ENCODE measurements at regions not wholly inside any gene's neighbourhood (a gene's known extent, or its start where the extent isn't known, plus 50 kb on each side); places are given as distances from the start of the nearest gene placed in this dataset.

DNA sequence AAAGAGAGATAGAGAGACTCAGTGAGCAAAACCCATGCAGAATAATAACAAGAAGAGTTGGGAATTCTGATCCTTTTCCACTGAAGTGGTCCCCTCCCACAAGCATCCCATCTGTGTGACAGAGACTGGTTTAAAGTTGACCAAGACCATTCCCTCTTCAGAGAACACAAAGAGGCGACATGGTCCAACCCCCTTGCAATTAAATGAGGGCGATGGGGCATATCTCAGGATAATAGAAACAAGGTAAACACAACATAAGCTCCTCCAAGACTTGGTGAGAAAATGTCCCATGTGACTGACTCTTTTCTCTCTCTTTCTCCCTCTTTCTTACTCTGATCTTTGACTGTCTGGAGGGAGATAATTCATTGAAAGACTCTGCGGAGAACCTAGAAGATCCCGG, 526.7 kb downstream of the SOX11 start:
- H3K36me3 ChIP-seq (ENCODE audit: insufficient read depth, low read length) = no peaks in the 10 kb centered on the region
- H3K4me2 ChIP-seq (ENCODE audit: low read depth, low read length, poor library complexity, severe bottlenecking) = no peak overlapping the region
- no peak for TF ChIP-seq EZH2phosphoT487 (IDR thresholded peaks at IDR 0.05; ENCODE audit: borderline replicate concordance)
- TF ChIP-seq, protein P1, sequence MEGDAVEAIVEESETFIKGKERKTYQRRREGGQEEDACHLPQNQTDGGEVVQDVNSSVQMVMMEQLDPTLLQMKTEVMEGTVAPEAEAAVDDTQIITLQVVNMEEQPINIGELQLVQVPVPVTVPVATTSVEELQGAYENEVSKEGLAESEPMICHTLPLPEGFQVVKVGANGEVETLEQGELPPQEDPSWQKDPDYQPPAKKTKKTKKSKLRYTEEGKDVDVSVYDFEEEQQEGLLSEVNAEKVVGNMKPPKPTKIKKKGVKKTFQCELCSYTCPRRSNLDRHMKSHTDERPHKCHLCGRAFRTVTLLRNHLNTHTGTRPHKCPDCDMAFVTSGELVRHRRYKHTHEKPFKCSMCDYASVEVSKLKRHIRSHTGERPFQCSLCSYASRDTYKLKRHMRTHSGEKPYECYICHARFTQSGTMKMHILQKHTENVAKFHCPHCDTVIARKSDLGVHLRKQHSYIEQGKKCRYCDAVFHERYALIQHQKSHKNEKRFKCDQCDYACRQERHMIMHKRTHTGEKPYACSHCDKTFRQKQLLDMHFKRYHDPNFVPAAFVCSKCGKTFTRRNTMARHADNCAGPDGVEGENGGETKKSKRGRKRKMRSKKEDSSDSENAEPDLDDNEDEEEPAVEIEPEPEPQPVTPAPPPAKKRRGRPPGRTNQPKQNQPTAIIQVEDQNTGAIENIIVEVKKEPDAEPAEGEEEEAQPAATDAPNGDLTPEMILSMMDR (conservative IDR thresholded peaks at IDR 0.05; ENCODE audit: low read length) = no peak
- H3F3A ChIP-seq (ENCODE audit: low read depth) = no peaks in the 10 kb centered on the region
- H3K4me1 ChIP-seq (ENCODE audit: insufficient read depth, low read length, poor library complexity, severe bottlenecking) = no peaks in the 10 kb centered on the region
- H3K9me2 ChIP-seq (replicated peaks; ENCODE audit: low read depth, low read length) = no peaks in the 10 kb centered on the region
- H3K9me3 ChIP-seq (ENCODE audit: insufficient read depth, low read depth, low read length) = no peaks in the 10 kb centered on the region; the same call in 1 of the 2 replicates
- H2AFZ ChIP-seq (ENCODE audit: low read length) = no peak overlapping the region
- H3K27me3 ChIP-seq (ENCODE audit: insufficient read depth, low read length, poor library complexity, severe bottlenecking) = no peaks in the 10 kb centered on the region
- no peak overlapping the region for H3K4me3 ChIP-seq (ENCODE audit: low read length, poor library complexity, severe bottlenecking)
- H4K20me1 ChIP-seq (ENCODE audit: insufficient read depth, low read length, poor library complexity, severe bottlenecking) = no peaks in the 10 kb centered on the region
- H3K9ac ChIP-seq (ENCODE audit: low read depth, low read length, poor library complexity, severe bottlenecking) = no peak overlapping the region
- H3K79me2 ChIP-seq (ENCODE audit: insufficient read depth, low read length) = no peaks in the 10 kb centered on the region

DNA sequence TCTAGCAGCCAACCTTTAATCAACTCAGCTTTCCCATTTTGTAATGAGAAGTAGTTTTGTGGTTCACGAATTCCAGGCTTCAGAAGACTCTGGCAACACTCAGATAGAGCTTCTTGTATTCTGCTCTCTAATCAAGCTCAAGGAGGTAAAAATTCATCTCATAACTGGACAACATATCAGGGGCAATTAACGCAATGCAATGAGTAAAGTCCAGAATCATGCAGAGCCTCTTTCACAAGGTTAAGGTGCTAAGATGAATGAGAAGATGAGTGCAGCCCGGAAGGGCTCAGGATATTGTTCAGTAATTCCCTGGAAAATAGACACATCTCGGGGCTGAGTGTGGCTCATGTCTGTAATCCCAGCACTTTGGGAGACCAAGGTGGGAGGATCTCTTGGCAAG, 527.7 kb downstream of the SOX11 start:
- Histone ChIP-seq H3F3A (ENCODE audit: low read depth) (no peaks in the 10 kb centered on the region), H4K20me1 (ENCODE audit: insufficient read depth, low read length, poor library complexity, severe bottlenecking) (no peaks in the 10 kb centered on the region), H3K27me3 (ENCODE audit: insufficient read depth, low read length, poor library complexity, severe bottlenecking) (no peaks in the 10 kb centered on the region), H3K4me3 (ENCODE audit: low read length, poor library complexity, severe bottlenecking) (no peak overlapping the region), H3K9me3 (ENCODE audit: insufficient read depth, low read depth, low read length) (no peaks in the 10 kb centered on the region; the same call in 1 of the 2 replicates), H3K4me1 (ENCODE audit: insufficient read depth, low read length, poor library complexity, severe bottlenecking) (no peaks in the 10 kb centered on the region), H3K9ac (ENCODE audit: low read depth, low read length, poor library complexity, severe bottlenecking) (no peak overlapping the region), H3K36me3 (ENCODE audit: insufficient read depth, low read length) (no peaks in the 10 kb centered on the region), H2AFZ (ENCODE audit: low read length) (no peak overlapping the region), H3K9me2 (replicated peaks; ENCODE audit: low read depth, low read length) (no peaks in the 10 kb centered on the region), H3K4me2 (ENCODE audit: low read depth, low read length, poor library complexity, severe bottlenecking) (no peak overlapping the region), H3K79me2 (ENCODE audit: insufficient read depth, low read length) (no peaks in the 10 kb centered on the region)
- TF ChIP-seq, protein P1 (conservative IDR thresholded peaks at IDR 0.05; ENCODE audit: low read length) = no peak
- TF ChIP-seq EZH2phosphoT487 (IDR thresholded peaks at IDR 0.05; ENCODE audit: borderline replicate concordance) = no peak

DNA sequence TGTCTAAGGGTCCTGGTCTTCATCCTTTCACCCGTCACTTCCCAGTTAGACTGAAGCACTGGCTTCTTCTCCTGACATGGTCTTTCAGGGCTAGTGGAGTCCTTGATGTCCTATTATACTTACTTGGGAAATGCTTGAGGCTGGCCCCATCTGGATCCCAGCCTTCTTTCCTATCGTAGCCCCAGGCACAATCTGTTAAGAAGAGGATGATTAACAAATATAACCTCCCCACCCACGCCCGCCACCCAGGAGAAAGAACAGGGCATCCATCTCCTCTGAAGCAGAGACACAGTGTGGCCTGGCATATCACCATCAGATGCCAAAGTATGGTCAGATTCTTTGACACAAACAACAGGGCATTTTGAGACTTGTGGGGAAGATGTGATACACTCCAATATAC, 530.1 kb downstream of the SOX11 start:
- H3K79me2 ChIP-seq (ENCODE audit: insufficient read depth, low read length) = no peaks in the 10 kb centered on the region
- no peaks in the 10 kb centered on the region for H3K36me3 ChIP-seq (ENCODE audit: insufficient read depth, low read length)
- TF ChIP-seq, protein P1 (conservative IDR thresholded peaks at IDR 0.05; ENCODE audit: low read length) = no peak
- TF ChIP-seq EZH2phosphoT487 (IDR thresholded peaks at IDR 0.05; ENCODE audit: borderline replicate concordance) = no peak
- no peaks in the 10 kb centered on the region for H3K27me3 ChIP-seq (ENCODE audit: insufficient read depth, low read length, poor library complexity, severe bottlenecking)
- no peaks in the 10 kb centered on the region for H3F3A ChIP-seq (ENCODE audit: low read depth)
- H2AFZ ChIP-seq (ENCODE audit: low read length) = no peak overlapping the region
- H3K4me3 ChIP-seq (ENCODE audit: low read length, poor library complexity, severe bottlenecking) = no peak overlapping the region
- no peak overlapping the region for H3K4me2 ChIP-seq (ENCODE audit: low read depth, low read length, poor library complexity, severe bottlenecking)
- no peaks in the 10 kb centered on the region for H3K9me2 ChIP-seq (replicated peaks; ENCODE audit: low read depth, low read length)
- no peak overlapping the region for H3K9ac ChIP-seq (ENCODE audit: low read depth, low read length, poor library complexity, severe bottlenecking)
- H3K4me1 ChIP-seq (ENCODE audit: insufficient read depth, low read length, poor library complexity, severe bottlenecking) = no peaks in the 10 kb centered on the region
- H4K20me1 ChIP-seq (ENCODE audit: insufficient read depth, low read length, poor library complexity, severe bottlenecking) = no peaks in the 10 kb centered on the region
- no peaks in the 10 kb centered on the region; the same call in 1 of the 2 replicates for H3K9me3 ChIP-seq (ENCODE audit: insufficient read depth, low read depth, low read length)

All from Loucy (cell line).